GM21737 (cell line): ENCODE measurements at regions not wholly inside any gene's neighbourhood (a gene's known extent, or its start where the extent isn't known, plus 50 kb on each side); places are given as distances from the start of the nearest gene placed in this dataset.
"Not testable (repeated sequence)": the region's sequence is repeated elsewhere in the genome, so short reads cannot be mapped to it uniquely, and the experiment has no call there.

ENCODE experiments used
- ATAC-seq: cut with Tn5 transposase; IDR thresholded peaks from one replicate; pipeline ENCODE4 v1.9.1; 2021; ENCODE audit warnings: mild to moderate bottlenecking, moderate library complexity; ENCODE audit not compliant: unreplicated experiment

- ATAC-seq, result no peak
Measured at GRCh38 chr3:10623578-10624275, 118.3 kb upstream of the ATP2B2 start.

DNA sequence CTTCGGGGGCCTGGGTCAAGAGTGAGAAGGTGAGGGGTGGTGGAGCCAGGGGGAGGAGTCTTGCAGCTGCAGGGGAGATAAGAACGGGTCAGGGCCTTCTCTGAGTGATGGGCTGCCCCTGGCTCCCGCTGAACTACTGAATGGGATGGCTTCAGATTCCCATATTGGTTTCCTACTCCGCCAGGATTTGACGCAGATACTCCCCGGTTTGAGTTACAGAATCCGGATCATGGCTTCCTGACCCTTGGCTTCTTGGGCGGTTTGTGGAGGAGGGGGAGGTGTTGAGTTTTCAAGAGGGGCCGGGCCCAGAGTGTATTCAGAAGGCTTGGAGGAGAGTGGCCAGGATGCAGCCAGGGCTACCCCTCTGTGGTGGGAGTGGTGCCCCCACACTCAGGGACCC lies 119.9 kb upstream of the ATP2B2 start:
- no peak for ATAC-seq

DNA sequence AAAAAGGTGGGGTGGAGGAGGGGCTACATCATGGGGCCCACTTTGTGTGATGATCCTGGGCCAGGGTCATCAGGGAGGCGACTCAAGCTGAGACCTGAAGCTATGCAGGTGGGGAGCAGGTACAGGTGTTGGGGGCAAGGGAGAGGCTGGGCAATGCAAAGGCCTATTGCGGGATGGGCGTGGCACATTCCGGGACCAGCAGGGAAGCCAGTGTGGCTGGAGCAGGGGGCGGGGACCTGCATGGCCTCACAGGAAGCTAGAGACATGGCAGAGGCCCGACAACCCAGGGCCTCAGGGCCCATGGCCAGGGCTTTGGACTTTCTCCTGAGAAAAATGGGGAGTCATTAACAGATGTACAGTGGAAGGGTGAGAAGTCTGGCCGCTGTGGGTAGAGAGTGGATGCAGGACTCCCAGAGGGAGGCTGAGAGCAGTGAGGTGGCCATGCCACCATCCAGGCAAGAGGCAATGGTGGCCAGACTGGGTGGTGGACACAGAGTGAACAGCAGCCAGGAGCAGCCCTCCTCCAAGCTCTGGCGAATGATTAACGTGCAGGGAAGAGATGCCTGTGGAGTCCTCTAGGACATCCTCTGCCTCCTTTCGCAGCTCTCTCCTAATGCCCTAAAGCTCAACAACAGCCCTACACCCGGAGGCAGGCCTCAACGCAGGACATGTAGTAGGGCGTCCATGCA lies 122.6 kb upstream of the ATP2B2 start:
- no peak for ATAC-seq

- no peak for ATAC-seq
Measured at GRCh38 chr3:10628891-10629670, 123.7 kb upstream of the ATP2B2 start.

DNA sequence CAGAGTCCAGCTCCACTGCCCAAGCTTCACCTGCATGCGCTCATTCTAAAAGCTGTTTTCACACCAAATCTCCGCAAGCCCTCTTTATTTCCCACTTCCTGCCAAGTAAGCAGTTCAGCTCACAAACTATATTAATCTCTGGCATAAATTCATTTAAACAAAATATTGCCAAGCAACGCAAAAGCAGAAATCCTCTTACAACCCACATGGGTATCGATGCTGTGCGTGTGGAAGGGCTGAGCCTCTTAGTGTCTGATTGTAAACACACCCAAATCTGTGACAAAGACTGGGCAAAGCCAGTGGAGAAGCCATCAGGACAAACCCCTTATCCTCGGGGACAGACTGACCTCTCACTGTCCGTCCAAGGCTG lies 124.3 kb upstream of the ATP2B2 start:
- ATAC-seq, result no peak

DNA sequence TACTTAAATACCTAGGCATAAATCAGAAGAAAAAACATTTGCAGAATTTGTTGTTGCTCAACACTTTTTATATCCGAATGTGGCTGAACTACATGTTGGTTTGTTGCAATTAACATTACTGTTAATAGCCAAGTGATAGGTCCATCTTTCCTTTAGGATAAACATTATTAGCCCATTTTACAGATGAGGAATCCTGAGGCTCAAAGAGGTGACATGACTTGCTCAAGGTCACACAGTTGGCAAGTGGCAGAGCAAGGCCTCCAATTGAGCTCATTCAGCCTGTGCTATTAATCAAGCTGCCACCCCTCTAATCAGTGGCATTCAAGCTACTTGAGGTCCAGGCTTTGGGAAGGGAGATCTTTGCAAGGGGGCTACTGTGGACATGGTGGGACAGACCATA lies 125.8 kb upstream of the ATP2B2 start:
- no peak for ATAC-seq

- ATAC-seq, result no peak
Measured at GRCh38 chr3:10632125-10632524, 126.7 kb upstream of the ATP2B2 start.

DNA sequence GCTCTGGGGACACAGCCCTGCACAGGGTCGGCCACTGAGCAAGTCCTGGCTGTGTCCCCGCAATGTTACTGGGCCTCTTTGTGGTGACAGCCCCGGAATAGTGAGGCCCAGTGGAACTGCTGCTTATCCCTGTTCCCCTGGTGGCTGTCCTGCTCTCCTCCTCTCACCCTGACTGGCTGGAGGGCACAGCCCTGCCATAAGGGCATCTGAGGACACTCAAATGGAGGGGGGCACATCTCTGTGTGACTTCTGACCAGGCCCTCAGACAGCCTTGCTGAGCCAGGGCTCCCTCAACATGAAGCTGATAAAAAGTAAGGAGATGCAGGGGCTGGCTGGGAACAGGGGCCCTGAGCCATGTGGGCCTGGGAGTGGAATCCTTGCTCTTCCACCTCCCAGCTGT lies 127.4 kb upstream of the ATP2B2 start:
- no peak for ATAC-seq

- ATAC-seq, result no peak
Measured at GRCh38 chr3:10635446-10636076, 130.2 kb upstream of the ATP2B2 start.

DNA sequence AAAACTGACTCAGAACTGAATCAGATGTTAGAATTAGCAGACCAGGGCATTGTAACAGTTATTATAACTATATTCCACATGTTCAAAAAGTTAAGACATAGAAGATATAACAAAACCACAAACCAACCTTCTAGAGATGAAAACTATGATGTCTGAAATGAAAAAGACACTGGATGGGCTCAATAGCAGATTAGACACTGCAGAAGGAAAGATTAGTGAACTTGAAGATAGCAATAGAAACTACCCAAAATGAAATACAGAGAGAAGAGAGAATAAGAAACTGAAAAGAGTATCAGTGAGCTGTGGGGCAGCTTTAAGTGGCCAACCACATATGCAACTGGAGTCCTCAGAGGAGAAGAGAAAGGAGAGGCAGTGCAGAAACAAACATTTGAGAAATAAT lies 132.0 kb upstream of the ATP2B2 start:
- ATAC-seq, result no peak

GRCh38 chr3:10638466-10638865 lies 133.1 kb upstream of the ATP2B2 start:
- ATAC-seq, result no peak

GRCh38 chr3:10641760-10642159 lies 136.4 kb upstream of the ATP2B2 start:
- ATAC-seq, result no peak

DNA sequence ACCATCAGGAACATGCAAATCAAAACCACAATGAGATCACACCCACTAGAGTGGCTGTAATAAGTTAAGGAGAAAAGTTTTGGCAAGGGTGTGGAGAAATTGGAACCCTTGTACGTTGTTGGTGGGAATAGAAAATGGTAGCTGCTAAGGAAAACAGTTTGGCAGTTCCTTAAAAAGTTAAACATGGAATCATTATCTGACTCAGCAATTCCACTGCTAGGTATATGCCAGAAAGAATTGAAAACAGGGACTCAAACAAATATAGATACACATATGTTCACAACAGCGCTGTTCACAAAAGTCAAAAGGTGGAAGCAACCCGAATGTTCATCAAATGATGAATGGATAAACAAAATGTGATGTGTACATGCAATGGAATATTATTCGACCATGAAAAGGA lies 138.8 kb upstream of the ATP2B2 start:
- ATAC-seq, result no peak

DNA sequence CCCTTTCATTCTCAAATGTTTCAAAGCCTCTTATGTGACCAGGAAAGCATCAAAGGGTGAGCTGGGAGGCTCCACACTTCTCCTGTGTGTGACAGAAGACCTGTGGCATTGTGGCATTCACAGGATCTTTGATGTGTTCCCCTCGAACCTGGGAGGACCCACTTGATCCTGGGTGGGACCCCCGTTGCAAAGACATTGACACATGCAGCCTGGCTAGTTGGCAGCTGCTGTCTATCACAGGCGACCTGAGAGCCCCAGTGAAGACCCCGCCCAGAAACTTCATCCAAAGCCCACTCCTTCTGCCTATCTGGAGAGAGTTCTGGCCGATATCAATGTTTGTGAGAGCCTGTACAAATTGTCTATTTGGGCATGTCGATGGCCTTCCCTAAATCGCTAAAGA lies 140.4 kb upstream of the ATP2B2 start:
- no peak for ATAC-seq

DNA sequence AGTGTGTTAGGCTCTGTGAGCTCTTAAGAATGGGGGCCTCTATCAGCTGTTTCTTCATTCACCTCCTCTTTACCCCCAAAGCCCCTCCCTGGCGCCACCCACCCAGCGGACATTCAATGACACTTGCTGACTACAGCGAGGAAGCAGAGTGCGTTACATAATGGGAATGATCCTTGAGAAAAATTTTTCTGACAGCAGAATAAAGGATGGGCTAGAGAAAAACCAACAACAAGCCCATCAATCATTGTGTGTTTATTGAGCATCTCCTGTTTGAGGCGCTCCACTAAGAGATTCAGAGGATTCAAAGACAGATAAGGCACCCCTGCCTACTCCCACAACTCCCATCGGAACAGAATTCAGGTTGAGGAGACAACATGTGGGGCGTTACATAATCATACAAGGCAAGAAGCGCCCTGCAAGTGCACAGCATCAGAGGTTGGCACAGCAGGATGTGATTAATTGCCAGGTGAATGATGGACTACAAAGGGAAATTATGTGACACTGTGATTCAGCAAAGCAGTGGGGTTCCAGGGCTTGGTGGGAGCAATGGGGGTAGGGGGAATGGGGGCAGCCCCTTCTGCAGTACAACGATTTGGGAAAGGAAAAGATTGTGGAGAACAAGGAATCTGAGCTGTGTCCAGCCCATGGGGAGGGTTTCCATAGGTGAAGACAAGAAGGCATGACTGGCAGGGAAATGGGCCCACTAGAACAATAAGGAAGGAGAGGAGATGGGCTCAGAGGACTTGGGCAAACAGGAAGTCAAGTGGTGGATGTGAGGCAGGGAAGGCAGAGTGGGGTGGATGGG lies 141.3 kb upstream of the ATP2B2 start:
- ATAC-seq, result no peak

DNA sequence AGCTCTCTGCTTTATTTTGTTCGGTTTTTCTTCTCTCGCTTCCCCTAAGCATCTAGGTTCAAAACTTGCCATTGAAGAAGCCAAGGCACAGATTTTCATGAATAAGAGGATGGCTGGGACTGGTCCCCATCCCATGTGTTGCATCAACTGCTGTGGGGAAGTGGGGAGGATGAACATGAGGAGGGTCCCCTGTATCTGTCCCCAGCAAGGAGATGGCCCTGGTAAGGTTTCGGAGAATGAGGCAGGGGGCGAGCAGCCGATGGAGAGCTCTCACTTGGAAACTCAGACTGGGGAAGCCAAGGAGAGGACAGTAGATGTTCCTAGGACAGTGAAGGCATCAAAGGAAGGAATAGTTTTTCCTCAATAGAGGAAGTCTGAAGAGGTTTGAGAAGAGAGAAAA lies 142.0 kb upstream of the ATP2B2 start:
- ATAC-seq, result no peak

DNA sequence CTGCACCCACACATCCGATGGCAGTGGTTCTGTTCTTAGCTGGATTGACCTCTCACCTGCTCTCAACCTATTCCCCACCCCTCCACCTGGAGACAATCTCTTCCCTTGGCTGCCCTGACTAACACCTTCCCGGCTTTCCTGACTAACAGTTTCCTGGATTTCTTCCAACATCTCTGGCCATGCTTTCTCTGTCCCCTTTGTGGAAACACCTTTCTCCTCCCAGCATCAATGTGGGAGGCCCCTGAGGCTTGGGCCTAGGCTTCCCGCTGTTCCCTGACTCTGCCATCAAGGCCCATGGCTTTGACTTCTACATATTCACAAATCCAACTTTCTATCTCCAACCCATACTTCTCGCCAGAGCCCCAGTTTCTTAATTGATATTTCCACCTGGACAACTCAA lies 142.8 kb upstream of the ATP2B2 start:
- ATAC-seq, result no peak

DNA sequence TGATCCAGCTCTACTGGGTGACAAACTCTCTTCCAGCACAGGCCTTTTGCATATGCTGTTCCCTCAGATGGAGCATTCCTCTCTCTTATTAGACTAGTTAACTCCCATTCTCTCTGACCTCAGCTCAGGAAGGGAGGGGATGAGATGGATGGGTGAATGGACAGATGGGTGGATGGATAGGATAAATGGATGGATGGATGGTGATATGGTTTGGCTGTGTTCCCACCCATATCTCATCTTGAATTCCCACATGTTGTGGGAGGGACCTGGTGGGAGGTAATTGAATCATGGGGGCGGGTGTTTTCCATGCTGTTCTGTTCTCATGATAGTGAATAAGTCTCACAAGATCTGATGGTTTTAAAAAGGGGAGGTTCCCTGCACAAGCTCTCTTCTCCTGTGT lies 144.1 kb upstream of the ATP2B2 start:
- not testable (repeated sequence) for ATAC-seq

DNA sequence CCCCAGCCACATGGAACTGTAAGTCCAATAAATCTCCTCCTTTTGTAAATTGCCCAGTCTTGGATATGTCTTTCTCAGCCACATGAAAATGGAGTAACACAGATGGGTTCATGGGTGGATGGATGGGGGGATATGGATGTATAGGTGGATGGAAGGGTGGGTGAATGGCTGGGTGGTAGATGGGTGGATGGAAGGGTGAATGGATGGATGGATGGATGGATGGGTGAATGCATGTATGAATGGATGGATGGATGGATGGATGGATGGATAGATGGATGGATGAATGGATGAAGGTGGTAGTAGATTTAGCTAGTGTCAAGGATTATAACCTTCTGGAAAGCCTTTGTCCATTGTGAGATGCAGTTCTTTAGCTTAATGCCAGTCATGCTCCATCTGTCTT lies 146.1 kb upstream of the ATP2B2 start:
- no peak for ATAC-seq

GRCh38 chr3:10653241-10653640 lies 147.9 kb upstream of the ATP2B2 start:
- no peak for ATAC-seq
